ENCODE measurements at regions not wholly inside any gene's neighbourhood (a gene's known extent, or its start where the extent isn't known, plus 50 kb on each side); places are given as distances from the start of the nearest gene placed in this dataset.

GRCh38 chr5:1744393-1745122 is 55.1 kb downstream of the MRPL36 start:
- TF ChIP-seq, protein P1, sequence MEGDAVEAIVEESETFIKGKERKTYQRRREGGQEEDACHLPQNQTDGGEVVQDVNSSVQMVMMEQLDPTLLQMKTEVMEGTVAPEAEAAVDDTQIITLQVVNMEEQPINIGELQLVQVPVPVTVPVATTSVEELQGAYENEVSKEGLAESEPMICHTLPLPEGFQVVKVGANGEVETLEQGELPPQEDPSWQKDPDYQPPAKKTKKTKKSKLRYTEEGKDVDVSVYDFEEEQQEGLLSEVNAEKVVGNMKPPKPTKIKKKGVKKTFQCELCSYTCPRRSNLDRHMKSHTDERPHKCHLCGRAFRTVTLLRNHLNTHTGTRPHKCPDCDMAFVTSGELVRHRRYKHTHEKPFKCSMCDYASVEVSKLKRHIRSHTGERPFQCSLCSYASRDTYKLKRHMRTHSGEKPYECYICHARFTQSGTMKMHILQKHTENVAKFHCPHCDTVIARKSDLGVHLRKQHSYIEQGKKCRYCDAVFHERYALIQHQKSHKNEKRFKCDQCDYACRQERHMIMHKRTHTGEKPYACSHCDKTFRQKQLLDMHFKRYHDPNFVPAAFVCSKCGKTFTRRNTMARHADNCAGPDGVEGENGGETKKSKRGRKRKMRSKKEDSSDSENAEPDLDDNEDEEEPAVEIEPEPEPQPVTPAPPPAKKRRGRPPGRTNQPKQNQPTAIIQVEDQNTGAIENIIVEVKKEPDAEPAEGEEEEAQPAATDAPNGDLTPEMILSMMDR (IDR thresholded peaks at IDR 0.05; ENCODE audit: control insufficient read depth, extremely low read depth, insufficient read depth) = no peak
- no peak overlapping the region for H3K4me3 ChIP-seq (ENCODE audit: low read depth, low read length)
- DNase-seq (ENCODE audit: low read depth) = no peak

DNA sequence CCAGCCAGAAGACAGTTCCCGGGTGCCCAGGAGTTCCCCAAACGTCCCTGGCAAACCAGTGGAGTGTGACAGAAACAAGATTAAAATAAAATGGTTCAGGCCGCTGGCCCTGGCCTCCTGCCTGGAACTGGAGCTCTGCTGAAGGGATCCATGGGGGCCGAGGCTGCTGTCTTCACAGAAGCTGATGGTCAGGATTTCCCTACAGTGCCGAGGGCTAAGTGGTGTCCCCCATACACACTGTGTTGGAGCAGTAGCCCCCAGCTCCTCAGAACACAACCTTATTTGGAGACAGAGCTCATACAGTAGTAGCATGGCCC is 55.9 kb downstream of the MRPL36 start:
- TF ChIP-seq, protein P1 (IDR thresholded peaks at IDR 0.05; ENCODE audit: control insufficient read depth, extremely low read depth, insufficient read depth) = no peak
- no peak overlapping the region for H3K4me3 ChIP-seq (ENCODE audit: low read depth, low read length)
- DNase-seq (ENCODE audit: low read depth) = no peak

GRCh38 chr5:1743061-1743768 is 56.4 kb downstream of the MRPL36 start:
- no peak for DNase-seq (ENCODE audit: low read depth)
- TF ChIP-seq, protein P1 (IDR thresholded peaks at IDR 0.05; ENCODE audit: control insufficient read depth, extremely low read depth, insufficient read depth) = no peak
- H3K4me3 ChIP-seq (ENCODE audit: low read depth, low read length) = no peak overlapping the region

- H3K4me3 ChIP-seq (ENCODE audit: low read depth, low read length) = no peak overlapping the region
- no peak for DNase-seq (ENCODE audit: low read depth)
- TF ChIP-seq, protein P1 (IDR thresholded peaks at IDR 0.05; ENCODE audit: control insufficient read depth, extremely low read depth, insufficient read depth) = peak; percentile 62
Measured at GRCh38 chr5:1737790-1738405, 61.7 kb downstream of the MRPL36 start.

DNA sequence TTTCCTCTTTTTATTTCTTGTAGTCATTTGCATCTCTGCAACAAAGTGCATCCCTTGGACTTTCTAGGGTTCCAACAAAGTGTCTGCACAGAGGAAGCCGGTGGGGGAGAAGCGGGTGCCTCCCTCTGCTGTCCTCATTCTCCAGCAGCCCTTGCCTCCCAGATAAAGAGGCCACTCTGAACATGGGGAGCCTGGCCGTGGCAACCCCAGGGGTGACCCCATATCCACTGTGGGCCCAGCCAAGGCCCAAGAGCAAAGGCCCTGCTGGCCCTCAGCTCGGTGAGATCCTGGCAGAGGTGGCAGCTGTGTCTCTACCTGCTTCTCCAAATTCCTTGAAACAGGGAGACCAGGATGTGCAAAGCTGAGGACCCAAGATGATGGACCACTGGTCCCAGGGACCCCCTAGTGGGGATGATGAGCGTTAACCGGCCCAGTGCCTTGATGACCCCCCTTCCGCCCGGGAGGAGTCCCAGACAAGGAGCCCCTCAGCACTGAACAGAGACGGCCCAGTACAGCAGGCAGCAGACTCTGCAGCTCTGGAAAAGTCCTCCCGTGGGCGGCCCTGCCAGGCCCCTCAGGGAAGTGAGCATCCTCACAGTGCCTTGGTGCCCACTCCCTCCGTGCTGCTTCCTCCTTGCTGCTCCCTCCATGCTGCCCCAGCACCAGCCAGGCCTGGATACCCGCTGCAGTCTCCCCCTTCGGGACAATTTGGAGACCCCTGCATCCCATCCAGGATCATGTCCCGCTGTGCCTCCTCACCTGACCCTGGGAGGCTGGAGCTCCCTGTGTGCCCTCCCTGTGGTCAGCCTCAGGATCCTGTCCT is 62.5 kb downstream of the MRPL36 start:
- TF ChIP-seq, protein P1 (IDR thresholded peaks at IDR 0.05; ENCODE audit: control insufficient read depth, extremely low read depth, insufficient read depth) = no peak
- DNase-seq (ENCODE audit: low read depth) = no peak
- no peak overlapping the region for H3K4me3 ChIP-seq (ENCODE audit: low read depth, low read length)

GRCh38 chr5:1736065-1736464 is 63.6 kb downstream of the MRPL36 start:
- DNase-seq (ENCODE audit: low read depth) = no peak
- no peak overlapping the region for H3K4me3 ChIP-seq (ENCODE audit: low read depth, low read length)
- TF ChIP-seq, protein P1 (IDR thresholded peaks at IDR 0.05; ENCODE audit: control insufficient read depth, extremely low read depth, insufficient read depth) = no peak

All from LNCaP clone FGC (cell line).